IMR-90 (cell line): ENCODE measurements at regions not wholly inside any gene's neighbourhood (a gene's known extent, or its start where the extent isn't known, plus 50 kb on each side); places are given as distances from the start of the nearest gene placed in this dataset.
A peak's percentile ranks its signal among the peaks of the same experiment; 100 is the strongest.

ENCODE experiments used
- ATAC-seq: fragments of 200-7000 bp; cut with Tn5 transposase; 2 replicates; pipeline ENCODE4 v1.9.1; 2020; ENCODE audit warnings: low read depth, mild to moderate bottlenecking, moderate library complexity
- BruUV-seq: library from RNA; stranded (reverse); fragments of 400-500 nt; replicated peaks from 2 replicates; lab custom pipeline; 2021; lab: Mats Ljungman, UMichigan
- CTCF ChIA-PET: fragments of 300-600 bp; formaldehyde crosslinking; extraction: SDS; loops from one replicate; lab custom pipeline; 2021; ENCODE audit warnings: antibody characterized with exemption; lab: Yijun Ruan, JAX
- POLR2A ChIA-PET: fragments of 300-600 bp; sonication (Branson Sonifier 250); formaldehyde crosslinking; loops from one replicate; lab custom pipeline; 2022; ENCODE audit warnings: antibody characterized with exemption; ENCODE audit not compliant: unreplicated experiment; lab: Charles Lee
- DNase-seq: peaks from one replicate; pipeline ENCODE4 v3.0.0; 2013
- H2AFZ ChIP-seq: replicated peaks from 2 replicates; pipeline ENCODE3; 2013; ENCODE audit warnings: low read length, mild to moderate bottlenecking; ENCODE audit not compliant: poor library complexity
- H2AK5ac ChIP-seq: 2 replicates; pipeline ENCODE4 v1.6.1; 2013; ENCODE audit warnings: low read depth, low read length, inconsistent platforms
- H2AK9ac ChIP-seq: replicated peaks from 2 replicates; pipeline ENCODE3; 2013; ENCODE audit warnings: mild to moderate bottlenecking, low read depth, low read length, moderate library complexity; ENCODE audit not compliant: poor library complexity
- H2BK120ac ChIP-seq: 2 replicates; pipeline ENCODE4 v1.6.1; 2013; ENCODE audit warnings: low read depth, low read length, inconsistent platforms
- H2BK15ac ChIP-seq: 3 replicates; pipeline ENCODE4 v1.6.1; 2013; ENCODE audit warnings: low read depth, low read length, inconsistent platforms
- H2BK20ac ChIP-seq: 2 replicates; pipeline ENCODE4 v1.6.1; 2013; ENCODE audit warnings: low read depth, mild to moderate bottlenecking, inconsistent platforms, low read length, moderate library complexity
- H2BK5ac ChIP-seq: 2 replicates; pipeline ENCODE4 v1.6.1; 2013; ENCODE audit warnings: mild to moderate bottlenecking, low read depth, low read length, inconsistent platforms; ENCODE audit not compliant: poor library complexity, severe bottlenecking
- H3K14ac ChIP-seq: replicated peaks from 2 replicates; pipeline ENCODE4 v1.6.1; 2013; ENCODE audit warnings: low read depth, low read length, inconsistent platforms
- H3K18ac ChIP-seq: 2 replicates; pipeline ENCODE4 v1.6.1; 2013; ENCODE audit warnings: low read depth, low read length, control low read depth
- H3K23ac ChIP-seq: 2 replicates; pipeline ENCODE4 v1.6.1; 2013; ENCODE audit warnings: low read depth, low read length, inconsistent platforms
- H3K27ac ChIP-seq: 2 replicates; pipeline ENCODE4 v1.5.1; 2013; ENCODE audit warnings: mild to moderate bottlenecking, control low read depth, low read length; ENCODE audit not compliant: insufficient read depth
- H3K27me3 ChIP-seq: 2 replicates; pipeline ENCODE4 v1.6.1; 2013; ENCODE audit warnings: low read length; ENCODE audit not compliant: control insufficient read depth, insufficient read depth
- H3K36me3 ChIP-seq: 2 replicates; pipeline ENCODE4 v1.6.1; 2013; ENCODE audit warnings: low read length, mixed read lengths; ENCODE audit not compliant: control insufficient read depth, insufficient read depth
- H3K4ac ChIP-seq: 2 replicates; pipeline ENCODE4 v1.6.1; 2013; ENCODE audit warnings: low read depth, low read length, inconsistent platforms
- H3K4me1 ChIP-seq: 2 replicates; pipeline ENCODE4 v1.6.1; 2013; ENCODE audit warnings: low read length, mixed read lengths; ENCODE audit not compliant: control insufficient read depth, insufficient read depth
- H3K4me2 ChIP-seq: 2 replicates; pipeline ENCODE4 v1.6.1; 2013; ENCODE audit warnings: low read depth, mild to moderate bottlenecking, control low read depth, low read length, moderate library complexity
- H3K4me3 ChIP-seq: 2 replicates; pipeline ENCODE4 v1.5.1; 2013; ENCODE audit warnings: low read depth, mild to moderate bottlenecking, control low read depth, low read length, moderate library complexity; ENCODE audit not compliant: insufficient read depth
- H3K56ac ChIP-seq: 2 replicates; pipeline ENCODE4 v1.6.1; 2013; ENCODE audit warnings: low read length, inconsistent platforms; ENCODE audit not compliant: insufficient read depth; ENCODE audit errors: extremely low read depth
- H3K79me1 ChIP-seq, 2 experiments: 2 replicates each; pipeline ENCODE4 v1.6.1; 2013; ENCODE audit warnings: low read length in 2 of 2, inconsistent platforms in 1 of 2, low read depth in 1 of 2
- H3K9ac ChIP-seq: 2 replicates; pipeline ENCODE4 v1.6.1; 2013; ENCODE audit warnings: low read depth, low read length, control low read depth
- H3K9me1 ChIP-seq: 2 replicates; pipeline ENCODE4 v1.6.1; 2013; ENCODE audit warnings: low read length, inconsistent platforms; ENCODE audit not compliant: insufficient read depth
- H3K9me3 ChIP-seq: 2 replicates; pipeline ENCODE4 v1.6.1; 2013; ENCODE audit warnings: low read length; ENCODE audit not compliant: control insufficient read depth, insufficient read depth
- H4K20me1 ChIP-seq: 2 replicates; pipeline ENCODE4 v1.6.1; 2013; ENCODE audit warnings: low read length, inconsistent platforms; ENCODE audit not compliant: insufficient read depth
- H4K5ac ChIP-seq: 2 replicates; pipeline ENCODE4 v1.6.1; 2013; ENCODE audit warnings: mild to moderate bottlenecking, low read depth, low read length, control low read depth
- H4K8ac ChIP-seq, 2 experiments: 2 replicates each; pipeline ENCODE4 v1.6.1; 2013; ENCODE audit warnings: low read depth in 2 of 2, low read length in 2 of 2, control low read depth in 1 of 2, inconsistent platforms in 1 of 2
- H4K91ac ChIP-seq: 2 replicates; pipeline ENCODE4 v1.6.1; 2013; ENCODE audit warnings: low read depth, low read length, inconsistent platforms; ENCODE audit not compliant: insufficient read depth
- CEBPB ChIP-seq: IDR thresholded peaks from 2 replicates; pipeline ENCODE4 v1.6.1; 2012; ENCODE audit warnings: low read depth, low read length, improper control_type of control experiment
- CHD1 ChIP-seq: IDR thresholded peaks from 2 replicates; pipeline ENCODE4 v1.6.1; 2012; ENCODE audit warnings: low read depth, low read length, improper control_type of control experiment
- CTCF ChIP-seq: conservative IDR thresholded peaks from 2 replicates; pipeline ENCODE4 v1.5.1; 2012; ENCODE audit warnings: mild to moderate bottlenecking, low read depth, low read length, improper control_type of control experiment
- FOS ChIP-seq: fragments of 150-350 bp; IDR thresholded peaks from 2 replicates; pipeline ENCODE4 v1.6.1; 2016; ENCODE audit warnings: low read depth, low read length
- MAFK ChIP-seq: IDR thresholded peaks from 2 replicates; pipeline ENCODE4 v1.6.1; 2012; ENCODE audit warnings: low read depth, low read length, improper control_type of control experiment
- MAZ ChIP-seq: IDR thresholded peaks from 2 replicates; pipeline ENCODE4 v1.6.1; 2012; ENCODE audit warnings: low read depth, mild to moderate bottlenecking, low read length, improper control_type of control experiment, moderate library complexity, borderline replicate concordance
- MXI1 ChIP-seq: IDR thresholded peaks from 2 replicates; pipeline ENCODE4 v1.6.1; 2012; ENCODE audit warnings: low read depth, mild to moderate bottlenecking, low read length, moderate library complexity, borderline replicate concordance
- POLR2A ChIP-seq: IDR thresholded peaks from 2 replicates; pipeline ENCODE4 v1.6.1; 2012; ENCODE audit warnings: mild to moderate bottlenecking, low read depth, low read length
- RAD21 ChIP-seq: IDR thresholded peaks from 2 replicates; pipeline ENCODE4 v1.6.1; 2012; ENCODE audit warnings: low read length, improper control_type of control experiment
- RCOR1 ChIP-seq: IDR thresholded peaks from 2 replicates; pipeline ENCODE4 v1.6.1; 2012; ENCODE audit warnings: mild to moderate bottlenecking, low read length, improper control_type of control experiment; ENCODE audit not compliant: insufficient replicate concordance
- RFX5 ChIP-seq: IDR thresholded peaks from 2 replicates; pipeline ENCODE4 v1.8.0; 2012; ENCODE audit warnings: low read depth, mild to moderate bottlenecking, low read length, moderate library complexity
- WGBS, 2 experiments: methylation state at CpG; one replicate each; pipeline versions ENCODE4 v1.1.5 to v1.1.7; 2013; ENCODE audit warnings: missing lambda C conversion rate in 2 of 2; ENCODE audit not compliant: insufficient read length in 1 of 2; ENCODE audit errors: extremely low coverage in 2 of 2; 5-methylcytosine and 5-hydroxymethylcytosine counted together
- dilution Hi-C: fragments of 300-500 bp; cut with HindIII; formaldehyde crosslinking; loops from one replicate; pipeline ENCODE4 v1.14.3; 2018; ENCODE audit warnings: low sequenced_read_pairs; ENCODE audit not compliant: unreplicated experiment
- in situ Hi-C: fragments of 300-500 bp; cut with MboI; formaldehyde crosslinking; loops from 3 replicates; pipeline ENCODE4 v1.14.3; 2019; ENCODE audit warnings: low sequenced_read_pairs, inconsistent platforms, mixed read lengths
- intact Hi-C: fragments of 100-400 bp; cut with micrococcal nuclease; formaldehyde crosslinking; loops from 2 replicates; pipeline ENCODE4 v1.10.0; 2022
- TF ChIP-seq, protein P1 (sequence below): fragments of 150-350 bp; IDR thresholded peaks from 2 replicates; pipeline ENCODE4 v1.6.1; 2016; ENCODE audit warnings: low read depth, mild to moderate bottlenecking, low read length, moderate library complexity, borderline replicate concordance

DNA sequence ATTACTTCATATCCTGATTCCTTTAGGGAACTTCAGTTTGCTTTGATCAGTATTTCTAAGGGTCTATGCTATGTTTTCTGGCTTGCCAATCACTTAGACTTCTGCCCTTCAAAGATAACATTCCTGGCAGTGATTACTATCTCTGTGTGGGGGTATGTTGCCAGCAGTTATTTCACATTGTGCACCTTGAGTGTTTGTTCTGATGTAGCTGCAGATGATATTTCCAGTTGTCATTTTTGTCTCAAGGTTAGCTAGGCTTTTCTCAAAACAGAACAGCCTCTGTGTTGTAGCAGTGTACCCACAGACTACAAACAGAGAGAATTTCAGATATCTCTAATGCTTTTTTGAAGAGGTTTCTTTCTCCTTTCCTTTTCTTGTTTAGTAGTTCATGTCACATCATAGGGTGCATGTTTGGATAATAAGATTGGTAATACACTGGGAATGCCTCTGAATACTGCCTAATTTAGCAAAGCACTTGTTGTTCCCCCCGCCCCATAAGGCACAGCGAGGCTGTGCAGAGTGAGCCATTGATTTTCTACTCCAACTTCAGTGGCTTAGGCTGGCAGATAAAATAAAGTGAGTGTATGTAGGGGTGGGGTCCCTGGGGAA, 134.7 kb upstream of the AGR3 start:
- no TSS peak for BruUV-seq
- Histone ChIP-seq H2AFZ (no peak overlapping the region), H3K27ac (no peak overlapping the region), H3K23ac (no peak overlapping the region), H3K56ac (no peak overlapping the region), H3K27me3 (no peaks in the 10 kb centered on the region), H3K14ac (0 out of 2 replicates have a peak overlapping the region, but pooled peaks have one; percentile 37), H4K20me1 (no peaks in the 10 kb centered on the region), H2BK5ac (peak overlapping the region; percentile 58), H4K91ac (no peak overlapping the region), H3K4me3 (no peak overlapping the region), H3K9ac (no peak overlapping the region), H2BK20ac (peak overlapping the region; percentile 67), H3K9me1 (no peaks in the 10 kb centered on the region), H2BK15ac (peak overlapping the region; percentile 11; the same call in 1 of the 3 replicates), H3K9me3 (no peaks in the 10 kb centered on the region), H2AK5ac (no peak overlapping the region; the same call in 1 of the 2 replicates), H2AK9ac (no peak overlapping the region), H3K4me2 (no peak overlapping the region; the same call in 1 of the 2 replicates), H3K79me1 (no peaks in the 10 kb centered on the region), H4K5ac (no peak overlapping the region), H4K8ac (peak overlapping the region in 1 of 2 experiments; percentile 22; a peak in 2 of 4 replicates), H3K18ac (no peak overlapping the region; the same call in 1 of the 2 replicates), H2BK120ac (peak overlapping the region; percentile 52), H3K4me1 (peaks cover 2% of the 10 kb centered on the region; the same call in 1 of the 2 replicates), H3K4ac (peak overlapping the region; percentile 1), H3K36me3 (no peaks in the 10 kb centered on the region)
- intact Hi-C loops (no loop called here), in situ Hi-C loops (no loop called here), dilution Hi-C loops (no loop called here)
- no CpG with 5 or more reads among the region's 2 CpGs for WGBS, 2 experiments
- POLR2A ChIA-PET = no interaction called here
- ATAC-seq = peak; percentile 40
- CTCF ChIA-PET = no interaction called here
- DNase-seq = no peak
- TF ChIP-seq CEBPB (no peak), MAFK (no peak), MXI1 (no peak), MAZ (no peak), FOS (no peak), POLR2A (no peak), RFX5 (no peak), RAD21 (no peak), CHD1 (no peak), RCOR1 (no peak), CTCF (no peak)
- TF ChIP-seq, protein P1, sequence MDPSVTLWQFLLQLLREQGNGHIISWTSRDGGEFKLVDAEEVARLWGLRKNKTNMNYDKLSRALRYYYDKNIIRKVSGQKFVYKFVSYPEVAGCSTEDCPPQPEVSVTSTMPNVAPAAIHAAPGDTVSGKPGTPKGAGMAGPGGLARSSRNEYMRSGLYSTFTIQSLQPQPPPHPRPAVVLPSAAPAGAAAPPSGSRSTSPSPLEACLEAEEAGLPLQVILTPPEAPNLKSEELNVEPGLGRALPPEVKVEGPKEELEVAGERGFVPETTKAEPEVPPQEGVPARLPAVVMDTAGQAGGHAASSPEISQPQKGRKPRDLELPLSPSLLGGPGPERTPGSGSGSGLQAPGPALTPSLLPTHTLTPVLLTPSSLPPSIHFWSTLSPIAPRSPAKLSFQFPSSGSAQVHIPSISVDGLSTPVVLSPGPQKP = no peak
